Ishikawa (cell line): ENCODE measurements at regions not wholly inside any gene's neighbourhood (a gene's known extent, or its start where the extent isn't known, plus 50 kb on each side); places are given as distances from the start of the nearest gene placed in this dataset.

ENCODE experiments used
- CEBPB ChIP-seq: IDR thresholded peaks from 2 replicates; pipeline ENCODE4 v1.6.1; 2012
- CREB1 ChIP-seq: IDR thresholded peaks from 2 replicates; pipeline ENCODE4 v1.6.1; 2012; ENCODE audit warnings: low read depth
- EP300 ChIP-seq: IDR thresholded peaks from 2 replicates; pipeline ENCODE4 v1.6.1; 2012; ENCODE audit warnings: borderline replicate concordance
- FOXM1 ChIP-seq: IDR thresholded peaks from 2 replicates; pipeline ENCODE4 v1.6.1; 2012; ENCODE audit warnings: low read depth, borderline replicate concordance
- MAX ChIP-seq: IDR thresholded peaks from 2 replicates; pipeline ENCODE4 v1.6.1; 2012
- NFIC ChIP-seq: IDR thresholded peaks from 2 replicates; pipeline ENCODE4 v1.6.1; 2012
- RAD21 ChIP-seq: IDR thresholded peaks from 2 replicates; pipeline ENCODE4 v1.6.1; 2012; ENCODE audit warnings: low read depth
- TAF1 ChIP-seq: IDR thresholded peaks from 2 replicates; pipeline ENCODE4 v1.6.1; 2012; ENCODE audit warnings: low read depth, mild to moderate bottlenecking
- TEAD4 ChIP-seq: IDR thresholded peaks from 2 replicates; pipeline ENCODE4 v1.6.1; 2012

GRCh38 chr6:141906569-141907080, 226.1 kb upstream of the GJE1 start:
- no peak for TF ChIP-seq EP300
- no peak for TF ChIP-seq CREB1
- TF ChIP-seq CEBPB: no peak
- TF ChIP-seq TAF1: no peak
- no peak for TF ChIP-seq NFIC
- no peak for TF ChIP-seq MAX
- TF ChIP-seq FOXM1: no peak
- no peak for TF ChIP-seq RAD21
- no peak for TF ChIP-seq TEAD4
